GM10248 (cell line): ENCODE measurements at regions not wholly inside any gene's neighbourhood (a gene's known extent, or its start where the extent isn't known, plus 50 kb on each side); places are given as distances from the start of the nearest gene placed in this dataset.
"Not testable (repeated sequence)": the region's sequence is repeated elsewhere in the genome, so short reads cannot be mapped to it uniquely, and the experiment has no call there.

Source experiments
- CTCF ChIA-PET: fragments of 300-600 bp; sonication (Branson Sonifier 250); formaldehyde crosslinking; extraction: SDS; loops from one replicate; lab custom pipeline; 2021; ENCODE audit warnings: antibody characterized with exemption; lab: Yijun Ruan, JAX
- POLR2A ChIA-PET: fragments of 350-650 bp; sonication (Branson Sonifier 250); formaldehyde crosslinking; extraction: SDS; loops from one replicate; lab custom pipeline; 2020; ENCODE audit warnings: antibody characterized with exemption; lab: Yijun Ruan, JAX
- DNase-seq: peaks from one replicate; pipeline ENCODE4 v3.0.0; 2012; ENCODE audit errors: extremely low spot score
- CTCF ChIP-seq: IDR thresholded peaks from 2 replicates; pipeline ENCODE4 v1.5.1; 2012; ENCODE audit warnings: mild to moderate bottlenecking, low read depth; ENCODE audit errors: extremely low read depth, missing control alignments, control extremely low read depth

DNA sequence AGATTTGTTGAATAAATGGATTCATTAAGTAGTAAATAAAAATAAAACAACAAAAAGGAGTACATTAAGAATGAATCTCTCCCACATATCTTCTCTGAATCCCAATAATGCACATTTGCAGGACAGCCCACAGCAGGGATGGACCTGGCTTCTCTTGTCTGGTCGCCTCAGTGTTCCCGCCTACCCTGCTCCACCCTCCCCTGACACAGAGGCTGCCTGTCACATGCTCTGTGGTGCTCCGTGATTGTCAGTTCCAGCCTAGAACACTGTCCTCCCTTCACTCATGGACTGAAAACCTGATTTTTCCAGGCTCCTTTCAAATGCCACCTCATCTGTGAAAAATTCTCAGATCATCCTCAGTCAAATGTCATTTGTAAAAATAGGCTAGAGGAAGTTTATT lies 94.5 kb upstream of the GPR12 start:
- no peak for DNase-seq
- ChIA-PET CTCF (no interaction called here), POLR2A (no interaction called here)
- TF ChIP-seq CTCF = no peak

DNA sequence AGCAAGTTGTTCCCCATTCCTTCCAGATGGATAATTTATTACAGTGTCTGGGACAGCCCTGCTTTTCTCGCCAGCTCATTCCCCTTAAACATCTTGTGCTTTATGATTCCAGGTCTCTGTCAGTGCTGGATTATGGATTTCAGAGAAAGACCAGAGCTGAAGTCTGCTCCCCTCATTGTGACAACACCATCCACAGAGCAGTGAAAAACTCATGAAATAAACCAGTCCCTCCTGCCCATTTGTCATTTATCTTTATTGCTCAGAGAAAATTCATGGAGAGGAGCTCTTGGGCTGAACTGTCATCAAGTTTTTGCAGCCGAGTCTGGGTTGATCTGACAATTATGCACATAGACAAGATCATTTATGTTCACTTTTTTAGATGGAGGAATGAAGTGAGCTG lies 92.7 kb upstream of the GPR12 start:
- POLR2A ChIA-PET = no interaction called here
- DNase-seq = no peak
- no peak for TF ChIP-seq CTCF
- CTCF ChIA-PET = interaction anchor here (0.9 to 2.3 kb wide), 3 partner anchors 12 to 20 kb away, joined by 3 to 10 read pairs (median 3); no protein-coding TSS in a partner anchor

DNA sequence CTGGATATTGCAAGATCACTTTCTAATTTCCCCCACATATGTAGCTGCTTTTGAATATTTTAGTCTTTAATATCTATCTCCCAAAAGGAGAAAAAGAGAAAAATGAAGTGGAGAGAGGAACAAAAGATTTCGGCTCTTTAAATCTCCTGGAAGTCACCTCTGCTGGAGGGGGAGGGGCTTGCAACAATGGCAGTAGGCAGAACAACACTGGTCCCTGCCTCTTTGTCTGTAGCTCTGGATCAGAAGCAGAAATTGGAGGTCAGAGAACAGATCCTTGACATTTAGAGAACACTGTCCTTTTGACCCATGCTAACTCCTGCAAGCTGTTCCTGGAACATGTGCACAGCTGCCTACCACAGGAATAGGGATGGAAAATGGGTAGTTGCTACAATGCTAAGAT lies 86.7 kb upstream of the GPR12 start:
- ChIA-PET POLR2A (no interaction called here), CTCF (interaction anchor here (1.0 kb wide), 1 partner anchor 26 kb away, joined by 3 read pairs; no protein-coding TSS in a partner anchor)
- no peak for TF ChIP-seq CTCF
- DNase-seq = no peak

- POLR2A ChIA-PET, DNase-seq: not testable (repeated sequence)
- CTCF ChIA-PET = interaction anchor here (1.1 kb wide), 1 partner anchor 9 kb away, joined by 3 read pairs; no protein-coding TSS in a partner anchor
Observed at GRCh38 chr13:26845063-26845462, 84.5 kb upstream of the GPR12 start.

DNA sequence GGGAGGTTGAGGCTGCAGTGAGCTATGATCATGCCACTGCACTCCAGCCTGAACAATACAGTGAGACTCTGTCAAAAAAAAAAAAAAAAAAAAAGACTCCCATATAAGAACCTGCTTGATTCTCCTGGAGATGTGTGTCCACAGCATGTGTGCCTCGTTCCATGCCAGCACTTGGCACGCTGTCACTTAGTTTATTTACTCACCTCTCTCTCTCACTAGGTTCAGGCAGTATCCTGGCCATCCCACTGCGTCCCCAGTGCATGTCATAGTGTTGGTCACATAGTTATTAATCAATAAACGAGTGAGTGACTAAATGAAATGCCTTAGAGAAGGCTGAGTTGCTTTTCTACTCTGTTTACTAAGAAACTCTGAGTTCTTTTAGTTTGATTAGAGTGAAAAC lies 79.1 kb upstream of the GPR12 start:
- ChIA-PET CTCF (interaction anchor here (1.4 kb wide), 1 partner anchor 33 kb away, joined by 3 read pairs; no protein-coding TSS in a partner anchor), POLR2A (no interaction called here)
- TF ChIP-seq CTCF = no peak
- DNase-seq = no peak

DNA sequence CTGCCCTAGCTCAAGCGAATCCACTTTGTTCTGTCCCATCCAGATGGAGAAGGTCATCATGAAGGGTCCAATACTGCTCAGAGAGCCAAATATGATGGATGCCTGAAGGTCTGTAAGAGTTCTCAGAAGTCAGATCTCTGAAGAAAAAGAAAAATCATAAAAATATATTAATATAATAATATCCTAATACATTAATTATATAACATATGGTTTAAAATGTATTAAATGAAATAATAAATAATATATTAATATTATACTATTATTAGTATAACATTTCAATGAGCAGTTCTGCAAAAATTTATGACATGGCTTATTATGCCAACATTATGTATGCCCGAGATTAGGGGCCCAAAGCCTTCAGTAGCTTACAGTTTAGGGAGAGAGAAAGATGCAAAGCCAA lies 78.2 kb upstream of the GPR12 start:
- no peak for TF ChIP-seq CTCF
- DNase-seq = no peak
- ChIA-PET POLR2A (no interaction called here), CTCF (interaction anchor here (1.4 kb wide), 1 partner anchor 34 kb away, joined by 3 read pairs; no protein-coding TSS in a partner anchor)

- no peak for DNase-seq
Observed at GRCh38 chr13:26837997-26838396, 77.4 kb upstream of the GPR12 start.

More at GRCh38 chr13:26837997-26838396, 77.4 kb upstream of the GPR12 start:
- ChIA-PET POLR2A (no interaction called here), CTCF (no interaction called here)
- no peak for TF ChIP-seq CTCF
